NCI-H82 (cell line): ENCODE measurements at regions not wholly inside any gene's neighbourhood (a gene's known extent, or its start where the extent isn't known, plus 50 kb on each side); places are given as distances from the start of the nearest gene placed in this dataset.

Experiments
- DNase-seq: peaks from one replicate; lab custom pipeline; 2025; lab: John Stamatoyannopoulos, UW

GRCh38 chr14:58814466-58814865 is 176.7 kb downstream of the DACT1 start:
- DNase-seq, result no peak

DNA sequence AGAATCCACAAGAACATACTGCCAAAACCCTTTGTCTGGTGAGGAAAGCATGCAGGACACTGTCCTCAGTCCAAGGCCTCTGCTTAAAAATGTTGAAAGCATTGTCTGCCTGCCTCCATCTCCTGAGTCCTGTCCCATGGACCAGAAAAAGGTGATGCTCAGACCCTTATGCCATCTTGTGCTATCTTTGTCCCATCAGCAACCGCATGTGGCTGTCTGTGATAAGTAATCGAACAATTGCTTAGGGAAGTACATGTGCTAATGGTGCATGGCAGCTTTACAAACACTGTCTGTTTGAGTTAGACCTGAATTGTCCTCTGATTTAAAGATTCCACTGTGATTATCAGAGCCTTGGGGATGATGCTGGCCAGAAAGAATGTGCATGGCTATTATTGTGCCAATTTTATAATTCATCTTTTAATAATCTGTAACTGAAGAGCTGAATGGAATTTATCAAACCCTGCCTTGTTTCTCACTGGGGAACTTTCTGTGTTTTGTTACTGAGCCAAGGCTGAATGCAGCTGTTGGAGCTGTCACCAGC is 177.5 kb downstream of the DACT1 start:
- no peak for DNase-seq

DNA sequence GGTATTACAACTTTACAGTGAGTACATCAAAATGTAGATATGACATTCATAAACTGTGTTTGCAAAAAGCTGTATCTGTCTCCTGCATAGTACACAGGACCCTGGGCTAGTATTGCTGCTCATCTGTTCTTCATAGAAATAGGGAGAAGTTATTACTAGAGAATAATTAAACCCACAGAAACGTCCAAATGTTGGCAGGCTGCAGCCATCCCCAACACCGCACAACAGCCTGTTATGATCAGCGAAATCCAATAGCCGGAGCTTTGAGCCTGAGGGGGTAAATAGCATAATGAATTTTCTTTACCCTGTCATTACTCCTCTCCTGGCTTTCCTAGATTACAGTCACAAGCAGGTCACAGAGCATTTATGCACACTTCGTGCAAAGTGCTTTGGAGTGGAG is 178.0 kb downstream of the DACT1 start:
- peak; percentile 22 for DNase-seq

DNA sequence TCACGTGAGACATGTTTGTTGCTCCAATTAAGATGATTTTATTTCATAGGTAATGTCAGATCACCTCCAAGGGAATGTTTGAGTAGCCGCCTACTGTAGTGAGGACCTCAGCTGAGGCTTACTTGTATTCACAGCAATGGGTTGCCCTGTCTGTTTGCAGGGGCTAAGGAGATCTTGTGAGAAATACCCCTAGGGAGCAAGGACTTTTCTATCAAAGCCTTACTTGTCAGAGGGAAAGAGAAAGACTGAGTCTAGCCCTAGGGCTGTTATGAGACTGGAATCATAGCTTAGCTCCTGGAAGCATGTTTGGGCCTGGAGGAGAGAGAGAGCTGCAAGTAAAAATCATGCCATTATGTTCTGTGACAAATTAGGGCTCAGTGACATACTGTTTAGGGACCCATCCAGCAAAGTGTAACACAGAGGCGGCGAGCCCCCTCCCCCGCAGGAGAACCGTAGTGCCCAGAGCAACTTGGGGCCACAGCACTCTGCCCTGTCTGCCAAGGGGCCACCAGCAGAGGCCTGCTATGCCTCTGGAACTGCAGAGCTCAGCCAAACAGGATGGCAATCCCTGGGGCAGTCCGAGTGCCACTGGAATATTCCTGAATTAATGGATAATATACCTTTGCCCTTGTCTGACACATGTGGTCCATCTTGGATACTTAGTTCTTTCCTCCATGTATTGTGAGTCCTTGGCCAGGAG is 178.8 kb downstream of the DACT1 start:
- no peak for DNase-seq

DNA sequence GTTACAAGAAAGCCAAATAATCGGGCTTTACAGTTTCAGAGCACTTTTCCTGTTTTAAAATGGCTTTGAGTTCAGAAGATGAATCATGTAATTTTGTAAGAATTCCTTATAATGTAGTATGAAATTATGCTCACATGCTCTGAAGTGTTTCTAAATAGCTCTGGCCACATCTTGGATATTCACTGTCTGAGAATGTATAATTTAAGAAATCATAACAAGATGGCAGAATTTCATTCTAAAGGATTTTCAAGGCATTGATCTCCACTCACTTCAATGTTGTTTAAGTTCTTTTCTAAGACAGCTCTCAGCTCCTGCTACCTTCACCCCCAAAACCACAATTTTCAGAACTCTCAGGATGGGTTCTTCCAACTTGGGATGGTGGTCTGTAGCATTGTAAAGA is 180.1 kb downstream of the DACT1 start:
- no peak for DNase-seq

DNA sequence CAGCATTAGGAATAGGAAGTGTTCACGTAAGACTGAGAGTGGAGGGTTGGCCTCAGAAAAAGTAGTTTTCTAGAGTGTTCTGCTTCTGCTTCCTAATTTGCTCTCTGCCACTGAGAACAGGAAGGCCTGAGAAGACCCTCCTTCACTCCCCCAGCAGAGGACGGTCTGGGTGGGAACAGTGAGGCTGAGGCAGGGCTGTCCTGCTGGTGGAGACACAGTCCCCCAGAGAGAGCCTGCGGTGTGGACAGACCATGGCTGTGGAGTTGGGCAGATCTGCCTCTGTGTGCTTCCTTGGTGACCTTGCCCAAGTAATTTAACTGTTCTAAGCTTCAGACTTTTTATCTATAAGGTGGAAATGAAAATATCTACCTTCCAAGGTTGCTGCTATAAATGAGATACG is 182.3 kb downstream of the DACT1 start:
- DNase-seq, result no peak

- DNase-seq, result no peak
Measured at GRCh38 chr14:58821421-58821820, 183.7 kb downstream of the DACT1 start.

- DNase-seq, result peak; percentile 9
Measured at GRCh38 chr14:58822856-58823255, 185.1 kb downstream of the DACT1 start.

DNA sequence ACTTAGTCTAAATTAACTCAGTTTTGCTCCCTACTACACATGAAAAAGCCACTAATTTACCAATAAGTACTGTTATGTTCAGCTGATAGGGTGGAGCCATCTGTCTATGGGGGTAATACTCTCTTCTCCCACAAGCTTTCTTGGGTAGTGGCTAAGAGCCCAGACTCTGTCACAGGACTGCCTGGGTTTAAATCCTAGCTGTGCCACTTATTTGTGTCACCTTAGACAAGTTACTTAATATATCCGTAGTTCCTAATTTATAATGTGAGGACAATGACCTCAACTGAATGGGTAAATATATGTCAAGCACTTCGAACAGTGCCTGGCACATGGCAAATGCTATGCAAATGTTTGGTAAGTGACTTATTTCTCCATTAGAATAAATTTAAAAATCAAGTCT is 185.6 kb downstream of the DACT1 start:
- no peak for DNase-seq

GRCh38 chr14:58824106-58824505 is 186.3 kb downstream of the DACT1 start:
- DNase-seq, result no peak

DNA sequence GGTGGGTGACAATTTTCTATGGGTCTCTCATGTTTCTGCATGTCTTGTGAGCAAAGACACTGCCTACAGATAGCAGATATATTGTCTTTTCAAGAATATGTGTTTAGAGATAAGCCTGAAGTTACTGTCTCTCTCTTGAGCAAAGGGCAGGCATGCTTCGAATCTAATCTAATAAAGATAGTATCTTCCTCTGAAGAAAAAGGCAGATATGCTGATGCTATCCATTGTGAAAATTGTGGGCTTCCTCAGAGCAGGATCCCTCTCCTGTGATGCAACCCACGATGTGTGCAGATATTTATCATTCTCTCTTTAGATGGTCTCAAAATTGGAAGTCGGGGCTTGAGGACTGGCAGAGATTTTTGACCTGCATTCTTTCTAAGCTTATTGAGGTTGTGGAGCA is 187.0 kb downstream of the DACT1 start:
- DNase-seq, result no peak

GRCh38 chr14:58825606-58826005 is 187.8 kb downstream of the DACT1 start:
- DNase-seq, result peak; percentile 12

DNA sequence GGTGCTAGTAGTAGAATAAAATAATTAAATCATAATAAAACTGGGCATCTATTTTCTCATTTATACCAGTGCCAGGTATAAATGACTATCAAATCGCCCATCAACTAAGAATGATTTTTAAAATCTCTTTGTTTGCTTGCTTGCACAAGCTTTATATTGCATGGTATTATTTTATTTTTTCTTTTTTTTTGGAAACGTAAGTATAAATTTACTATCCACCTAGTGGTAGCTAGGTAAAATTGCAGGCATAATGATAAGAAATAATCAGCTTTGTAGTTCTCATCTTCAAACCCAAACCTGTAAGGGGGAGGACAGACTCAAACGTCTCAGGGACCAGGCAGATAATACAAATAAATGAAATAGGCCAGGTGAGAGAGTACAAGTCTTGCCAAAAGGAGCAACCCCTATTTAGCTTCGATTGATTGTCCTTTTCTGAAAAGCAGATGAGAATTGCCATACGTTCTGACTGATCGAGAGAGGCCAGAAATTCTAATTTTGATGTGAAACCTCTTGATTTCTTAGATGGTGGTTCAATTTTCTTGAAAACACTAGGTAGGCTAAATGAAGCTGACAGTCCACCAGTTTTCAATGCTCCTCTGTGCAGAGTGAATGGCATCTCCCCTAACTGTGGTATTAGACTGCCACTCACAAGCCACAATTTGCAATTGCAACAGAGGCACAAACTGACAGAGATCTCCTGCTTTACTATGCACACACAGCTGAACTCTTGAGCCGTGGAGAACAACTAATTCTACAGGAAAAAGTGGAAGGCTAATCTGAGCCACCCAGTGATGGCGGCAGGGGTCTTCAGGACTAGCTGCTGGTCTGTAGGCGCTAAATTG is 189.3 kb downstream of the DACT1 start:
- peak; percentile 14 for DNase-seq

DNA sequence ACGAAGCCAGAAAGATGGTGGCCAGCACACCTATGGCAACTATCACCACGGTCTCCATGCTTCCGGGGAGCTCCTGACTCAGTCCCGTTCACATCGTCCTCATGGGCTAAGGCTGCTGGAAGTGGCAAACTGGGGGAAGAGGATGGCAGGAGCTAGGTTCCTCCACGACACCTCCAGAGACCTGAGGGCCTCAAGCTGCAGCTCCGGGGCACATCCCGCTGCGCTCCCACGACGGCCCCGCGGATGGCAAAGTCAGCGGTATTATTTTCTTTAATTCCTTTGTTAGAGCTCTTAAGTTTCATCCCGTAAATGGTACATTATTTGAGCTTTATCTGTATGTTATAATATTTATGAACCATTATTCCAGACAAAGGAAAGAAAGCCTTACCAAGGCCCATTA is 190.5 kb downstream of the DACT1 start:
- DNase-seq, result no peak

DNA sequence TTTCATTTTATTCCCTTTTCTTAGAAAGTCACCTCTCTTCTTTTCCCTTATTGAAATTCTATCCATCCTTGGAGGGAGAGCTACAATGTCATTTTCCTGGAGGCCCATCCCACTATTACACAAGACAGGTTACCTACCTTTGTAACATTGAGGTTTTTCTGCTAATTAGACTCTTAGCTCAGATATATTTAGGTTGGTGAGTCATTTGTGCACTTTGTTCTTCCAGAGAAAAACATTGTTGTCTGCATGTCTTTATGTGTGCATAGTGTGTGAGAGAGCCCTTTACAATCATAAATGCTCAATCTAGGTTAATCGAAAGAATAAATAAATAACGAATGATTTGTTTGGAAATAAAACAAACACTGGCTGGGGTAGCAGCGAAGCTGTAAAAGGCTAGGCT is 191.8 kb downstream of the DACT1 start:
- DNase-seq, result no peak

GRCh38 chr14:58830121-58830520 is 192.4 kb downstream of the DACT1 start:
- no peak for DNase-seq

- DNase-seq, result peak; percentile 19
Measured at GRCh38 chr14:58832095-58832521, 194.3 kb downstream of the DACT1 start.

DNA sequence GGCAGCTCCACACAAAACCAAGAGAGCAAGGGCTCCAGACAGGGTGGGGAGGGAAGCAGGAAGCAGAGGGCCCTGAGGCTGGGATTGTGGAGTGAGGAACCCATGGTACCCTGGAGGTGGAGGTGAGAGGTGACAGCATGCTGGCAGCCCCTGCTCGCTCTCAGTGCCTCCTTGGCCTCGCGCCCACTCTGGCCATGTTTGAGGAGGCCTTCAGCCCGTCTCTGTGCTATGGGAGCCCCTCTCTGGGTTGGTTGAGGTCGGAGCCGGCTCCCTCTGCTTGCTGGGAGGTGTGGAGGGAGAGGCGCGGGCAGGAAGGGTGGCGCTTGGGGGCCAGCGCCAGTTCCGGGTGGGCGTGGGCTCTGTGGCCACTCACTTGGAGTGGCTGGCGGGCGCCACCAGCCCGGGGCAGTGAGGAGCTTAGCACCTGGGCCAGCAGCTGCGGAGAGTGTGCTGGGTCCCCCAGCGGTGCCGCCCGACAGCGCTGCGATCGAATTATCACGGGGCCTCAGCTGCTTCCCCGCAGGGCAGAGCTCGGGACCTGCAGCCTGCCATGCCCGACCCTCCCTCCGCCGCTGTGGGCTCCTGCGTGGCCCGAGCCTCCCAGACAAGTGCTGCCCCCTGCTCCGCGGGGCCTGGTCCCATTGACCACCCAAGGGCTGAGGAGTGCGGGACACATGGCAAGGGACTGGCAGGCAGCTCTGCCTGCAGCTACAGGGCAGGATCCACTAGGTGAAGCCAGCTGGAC is 196.0 kb downstream of the DACT1 start:
- no peak for DNase-seq

DNA sequence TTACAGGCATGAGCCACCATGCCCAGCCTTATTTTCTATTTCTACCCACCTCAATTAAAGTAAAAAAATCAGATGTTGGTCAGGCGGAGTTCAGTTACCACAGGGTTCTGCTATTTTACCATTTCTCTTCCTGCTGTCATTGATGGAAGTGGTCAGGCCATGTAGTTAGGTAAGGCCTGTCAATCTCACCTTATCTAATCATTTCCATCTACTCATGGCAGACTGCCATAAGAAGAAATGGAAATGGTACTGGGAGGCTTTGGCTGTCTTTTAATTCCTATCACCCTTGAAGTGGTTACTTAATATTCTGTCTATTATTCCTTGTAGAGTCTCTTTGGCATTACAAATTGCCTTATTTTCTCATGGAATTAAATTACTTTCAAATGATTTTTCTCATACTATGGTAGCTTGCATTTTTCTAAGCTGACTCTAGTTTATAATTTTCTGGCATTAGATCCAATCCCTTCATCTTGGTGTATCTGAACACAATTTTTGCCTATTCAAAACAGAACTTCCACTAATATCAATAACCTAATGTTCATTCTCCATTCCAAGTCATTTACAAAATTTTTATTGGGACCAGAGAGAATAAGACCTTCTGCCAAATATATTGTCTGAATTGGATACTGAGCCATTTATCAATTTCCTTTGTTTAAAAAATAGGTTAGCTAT is 198.7 kb downstream of the DACT1 start:
- DNase-seq, result no peak

DNA sequence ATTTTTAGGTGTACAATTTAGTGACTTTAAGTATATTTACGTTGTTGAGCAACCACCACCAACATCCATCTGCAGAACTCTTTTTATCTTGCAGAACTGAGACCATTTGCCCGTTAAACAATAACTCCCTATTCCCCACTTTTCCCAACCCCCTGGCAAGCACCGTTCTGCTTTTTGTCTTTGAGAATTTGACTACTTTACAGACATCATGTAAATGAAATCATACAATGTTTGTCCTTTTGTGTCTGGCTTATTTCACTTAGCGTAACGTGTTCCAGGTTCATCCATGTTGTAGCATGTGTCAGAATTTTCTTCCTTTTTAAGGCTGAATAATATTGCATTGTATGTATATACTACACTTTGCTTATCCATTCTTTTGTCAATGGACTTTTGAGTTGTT is 201.5 kb downstream of the DACT1 start:
- DNase-seq, result no peak

- no peak for DNase-seq
Measured at GRCh38 chr14:58844544-58844943, 206.8 kb downstream of the DACT1 start.
